Gastrocnemius medialis (tissue), 4 donors: ENCODE measurements at regions not wholly inside any gene's neighbourhood (a gene's known extent, or its start where the extent isn't known, plus 50 kb on each side); places are given as distances from the start of the nearest gene placed in this dataset.

Experiments used
- POLR2A ChIP-seq, 2 donors: fragments of 450-650 bp; IDR thresholded peaks; one replicate each; pipeline ENCODE4 v1.6.1; 2017; ENCODE audit warnings: antibody characterized with exemption in 2 of 2, mild to moderate bottlenecking in 2 of 2, moderate library complexity in 2 of 2
- TF ChIP-seq, protein P1 (sequence below), 5 experiments: fragments of 450-650 bp in 3 of 5; fragments of 200-600 bp in 2 of 5; sonication (generic) in 2 of 5; IDR thresholded peaks in 4 of 5; conservative IDR thresholded peaks in 1 of 5; 1 replicate in 4 of 5; 2 replicates in 1 of 5; pipeline ENCODE4 v1.5.1; 2016 to 2019; ENCODE audit warnings: antibody characterized with exemption in 5 of 5, mild to moderate bottlenecking in 3 of 5, moderate library complexity in 3 of 5

DNA sequence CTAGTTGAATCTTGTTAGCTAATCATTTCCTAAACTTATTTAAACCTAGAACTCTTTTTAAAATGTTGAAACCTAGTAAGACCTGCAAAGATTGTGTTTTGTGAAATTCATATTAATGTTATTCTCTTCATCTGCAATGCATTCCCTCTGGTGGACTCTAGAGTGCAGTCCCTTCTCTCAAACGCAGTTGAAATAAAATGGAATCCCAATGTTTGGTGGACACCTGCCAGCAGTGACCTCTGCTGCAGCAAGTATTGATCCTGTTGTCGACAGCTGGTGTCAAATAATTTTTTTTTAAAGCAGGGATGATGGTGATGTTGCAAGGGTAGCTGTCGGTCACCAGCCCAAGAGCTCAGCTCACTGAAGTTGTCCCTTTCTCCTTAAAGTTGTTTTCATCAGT is 492.0 kb downstream of the ZIC3 start:
- TF ChIP-seq, protein P1, sequence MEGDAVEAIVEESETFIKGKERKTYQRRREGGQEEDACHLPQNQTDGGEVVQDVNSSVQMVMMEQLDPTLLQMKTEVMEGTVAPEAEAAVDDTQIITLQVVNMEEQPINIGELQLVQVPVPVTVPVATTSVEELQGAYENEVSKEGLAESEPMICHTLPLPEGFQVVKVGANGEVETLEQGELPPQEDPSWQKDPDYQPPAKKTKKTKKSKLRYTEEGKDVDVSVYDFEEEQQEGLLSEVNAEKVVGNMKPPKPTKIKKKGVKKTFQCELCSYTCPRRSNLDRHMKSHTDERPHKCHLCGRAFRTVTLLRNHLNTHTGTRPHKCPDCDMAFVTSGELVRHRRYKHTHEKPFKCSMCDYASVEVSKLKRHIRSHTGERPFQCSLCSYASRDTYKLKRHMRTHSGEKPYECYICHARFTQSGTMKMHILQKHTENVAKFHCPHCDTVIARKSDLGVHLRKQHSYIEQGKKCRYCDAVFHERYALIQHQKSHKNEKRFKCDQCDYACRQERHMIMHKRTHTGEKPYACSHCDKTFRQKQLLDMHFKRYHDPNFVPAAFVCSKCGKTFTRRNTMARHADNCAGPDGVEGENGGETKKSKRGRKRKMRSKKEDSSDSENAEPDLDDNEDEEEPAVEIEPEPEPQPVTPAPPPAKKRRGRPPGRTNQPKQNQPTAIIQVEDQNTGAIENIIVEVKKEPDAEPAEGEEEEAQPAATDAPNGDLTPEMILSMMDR (IDR thresholded peaks at IDR 0.05 in 4 of 5, conservative IDR thresholded peaks at IDR 0.05 in 1 of 5) = no peak
- TF ChIP-seq POLR2A (IDR thresholded peaks at IDR 0.05) = no peak
